ENCODE measurements at regions not wholly inside any gene's neighbourhood (a gene's known extent, or its start where the extent isn't known, plus 50 kb on each side); places are given as distances from the start of the nearest gene placed in this dataset.

DNA sequence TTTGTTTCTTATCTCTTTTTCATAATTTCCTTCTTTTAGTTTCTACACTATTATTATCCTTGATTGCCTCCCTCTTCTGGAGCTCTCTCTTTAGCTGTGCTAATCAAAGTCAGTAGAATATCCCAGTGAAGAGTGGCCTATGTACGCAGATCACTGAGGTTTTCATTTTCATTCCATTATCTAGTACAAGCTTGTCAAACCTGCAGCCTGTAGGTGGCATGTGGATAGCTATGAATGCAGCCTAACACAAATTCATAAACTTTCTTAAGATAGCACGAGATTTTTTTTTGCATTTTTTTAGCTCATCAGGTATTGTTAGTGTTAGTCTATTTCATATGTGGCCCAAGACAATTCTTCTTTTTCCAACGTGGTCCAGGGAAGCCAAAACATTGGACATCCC lies 825.7 kb upstream of the MAP3K7 start:
- H3K4me3 Mint-ChIP-seq = no peak overlapping the region
- ChIA-PET POLR2A (no interaction called here), CTCF (no interaction called here)
- ATAC-seq (ENCODE audit: low read depth) (no peak), DNase-seq (no peak)
- no peak overlapping the region for H3K27ac Mint-ChIP-seq
- no peaks in the 10 kb centered on the region for H3K27me3 Mint-ChIP-seq
- H3K9me3 Mint-ChIP-seq = peaks cover 10% of the 10 kb centered on the region
- H3K4me1 Mint-ChIP-seq = no peaks in the 10 kb centered on the region
- no peaks in the 10 kb centered on the region for H3K36me3 Mint-ChIP-seq (ENCODE audit: low read depth)
- intact Hi-C loops (cut with micrococcal nuclease) = no loop called here
- TF ChIP-seq, protein P1, sequence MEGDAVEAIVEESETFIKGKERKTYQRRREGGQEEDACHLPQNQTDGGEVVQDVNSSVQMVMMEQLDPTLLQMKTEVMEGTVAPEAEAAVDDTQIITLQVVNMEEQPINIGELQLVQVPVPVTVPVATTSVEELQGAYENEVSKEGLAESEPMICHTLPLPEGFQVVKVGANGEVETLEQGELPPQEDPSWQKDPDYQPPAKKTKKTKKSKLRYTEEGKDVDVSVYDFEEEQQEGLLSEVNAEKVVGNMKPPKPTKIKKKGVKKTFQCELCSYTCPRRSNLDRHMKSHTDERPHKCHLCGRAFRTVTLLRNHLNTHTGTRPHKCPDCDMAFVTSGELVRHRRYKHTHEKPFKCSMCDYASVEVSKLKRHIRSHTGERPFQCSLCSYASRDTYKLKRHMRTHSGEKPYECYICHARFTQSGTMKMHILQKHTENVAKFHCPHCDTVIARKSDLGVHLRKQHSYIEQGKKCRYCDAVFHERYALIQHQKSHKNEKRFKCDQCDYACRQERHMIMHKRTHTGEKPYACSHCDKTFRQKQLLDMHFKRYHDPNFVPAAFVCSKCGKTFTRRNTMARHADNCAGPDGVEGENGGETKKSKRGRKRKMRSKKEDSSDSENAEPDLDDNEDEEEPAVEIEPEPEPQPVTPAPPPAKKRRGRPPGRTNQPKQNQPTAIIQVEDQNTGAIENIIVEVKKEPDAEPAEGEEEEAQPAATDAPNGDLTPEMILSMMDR (IDR thresholded peaks at IDR 0.05) = no peak

DNA sequence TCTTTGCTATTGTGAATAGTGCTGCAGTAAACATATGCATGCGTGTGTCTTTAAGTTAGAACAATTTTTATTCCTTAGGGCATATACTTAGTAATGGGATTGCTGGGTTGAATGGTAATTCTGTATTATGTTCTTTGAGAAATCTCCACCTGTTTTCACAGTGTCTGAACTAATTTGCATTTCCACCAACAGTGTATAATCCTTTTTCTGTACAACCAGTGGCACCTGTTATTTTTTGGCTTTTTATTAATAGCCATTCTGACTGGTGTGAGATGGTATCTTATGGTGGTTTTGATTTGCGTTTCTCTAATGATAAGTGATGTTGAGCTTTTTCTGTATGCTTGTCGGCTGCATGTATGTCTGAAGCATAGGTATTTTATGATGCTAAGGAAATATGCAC lies 820.8 kb upstream of the MAP3K7 start:
- ChIA-PET CTCF (no interaction called here), POLR2A (no interaction called here)
- TF ChIP-seq, protein P1 (IDR thresholded peaks at IDR 0.05) = no peak
- H3K36me3 Mint-ChIP-seq (ENCODE audit: low read depth) = no peaks in the 10 kb centered on the region
- H3K27me3 Mint-ChIP-seq = no peaks in the 10 kb centered on the region
- intact Hi-C loops (cut with micrococcal nuclease) = no loop called here
- H3K4me1 Mint-ChIP-seq = no peaks in the 10 kb centered on the region
- DNase-seq = no peak
- no peak for ATAC-seq (ENCODE audit: low read depth)
- no peak overlapping the region for H3K4me3 Mint-ChIP-seq
- H3K9me3 Mint-ChIP-seq = peaks cover 11% of the 10 kb centered on the region
- H3K27ac Mint-ChIP-seq = no peak overlapping the region

DNA sequence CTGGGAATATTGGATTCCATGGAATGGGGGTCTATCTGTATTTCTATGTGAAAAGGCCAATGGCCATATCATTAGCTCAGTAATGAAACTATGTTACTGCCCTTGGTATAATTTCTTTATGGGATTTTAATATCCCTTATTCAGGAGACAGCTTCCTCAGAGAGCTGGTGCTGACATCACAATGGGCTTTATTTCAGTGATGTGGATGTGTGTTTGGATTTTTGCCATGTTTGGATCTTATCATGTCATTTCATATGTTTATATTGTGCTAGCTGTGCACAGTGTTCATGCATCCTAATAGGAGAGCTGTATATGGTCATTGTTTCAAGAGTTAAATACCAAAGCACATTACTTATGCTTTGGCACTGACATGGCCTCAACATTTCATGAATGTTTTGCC lies 806.1 kb upstream of the MAP3K7 start:
- no peaks in the 10 kb centered on the region for H3K36me3 Mint-ChIP-seq (ENCODE audit: low read depth)
- no peak for ATAC-seq (ENCODE audit: low read depth)

DNA sequence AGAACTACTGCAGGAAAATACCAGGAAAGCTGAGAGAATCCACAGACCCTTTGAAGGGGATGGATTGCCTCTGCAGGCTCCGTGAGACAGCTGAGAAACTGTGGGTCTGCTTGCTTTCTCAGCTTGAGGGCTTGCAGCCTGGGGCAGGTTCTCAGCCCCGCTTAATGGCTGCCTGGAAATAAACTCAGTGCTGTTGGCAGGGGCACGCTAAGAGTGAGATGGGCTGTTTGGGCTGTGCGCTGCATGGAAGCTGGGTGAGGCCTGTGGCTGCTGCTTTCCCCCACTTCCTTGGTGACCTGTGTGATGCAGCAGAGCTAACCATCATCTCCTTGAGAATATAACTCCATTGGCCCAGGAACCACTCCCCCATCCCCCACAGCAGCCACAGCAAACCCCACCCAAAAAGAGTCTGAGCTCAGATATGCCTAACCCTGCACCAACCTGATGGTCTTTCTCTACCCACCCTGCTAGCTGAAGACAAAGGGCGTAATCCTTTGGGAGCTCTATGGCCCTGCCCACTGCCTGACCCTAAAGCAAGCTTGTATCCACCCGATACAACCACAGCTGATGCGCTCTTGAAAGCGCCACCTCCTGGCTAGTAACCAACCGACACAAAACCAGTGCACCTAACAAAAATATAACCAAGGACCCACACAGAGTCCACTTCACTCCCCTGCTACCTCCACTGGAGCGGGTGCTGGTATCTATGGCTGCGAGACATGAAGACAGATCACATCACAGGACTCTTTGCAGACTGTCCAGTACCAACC lies 800.6 kb upstream of the MAP3K7 start:
- DNase-seq (no peak), ATAC-seq (ENCODE audit: low read depth) (no peak)
- CTCF ChIA-PET = no interaction called here
- Mint-ChIP-seq H3K9me3 (peaks cover 7% of the 10 kb centered on the region), H3K27me3 (no peaks in the 10 kb centered on the region), H3K4me1 (no peaks in the 10 kb centered on the region), H3K36me3 (ENCODE audit: low read depth) (no peaks in the 10 kb centered on the region), H3K27ac (no peak overlapping the region), H3K4me3 (no peak overlapping the region)
- TF ChIP-seq, protein P1 (IDR thresholded peaks at IDR 0.05) = no peak
- POLR2A ChIA-PET = no interaction called here
- intact Hi-C loops (cut with micrococcal nuclease) = no loop called here

More for the DNA sequence above, 806.1 kb upstream of the MAP3K7 start:
- Mint-ChIP-seq H3K27ac (no peak overlapping the region), H3K4me3 (no peak overlapping the region), H3K27me3 (no peaks in the 10 kb centered on the region), H3K4me1 (no peaks in the 10 kb centered on the region), H3K9me3 (peaks cover 13% of the 10 kb centered on the region)
- TF ChIP-seq, protein P1 (IDR thresholded peaks at IDR 0.05) = no peak
- no peak for DNase-seq
- ChIA-PET POLR2A (no interaction called here), CTCF (no interaction called here)
- intact Hi-C loops (cut with micrococcal nuclease) = no loop called here

DNA sequence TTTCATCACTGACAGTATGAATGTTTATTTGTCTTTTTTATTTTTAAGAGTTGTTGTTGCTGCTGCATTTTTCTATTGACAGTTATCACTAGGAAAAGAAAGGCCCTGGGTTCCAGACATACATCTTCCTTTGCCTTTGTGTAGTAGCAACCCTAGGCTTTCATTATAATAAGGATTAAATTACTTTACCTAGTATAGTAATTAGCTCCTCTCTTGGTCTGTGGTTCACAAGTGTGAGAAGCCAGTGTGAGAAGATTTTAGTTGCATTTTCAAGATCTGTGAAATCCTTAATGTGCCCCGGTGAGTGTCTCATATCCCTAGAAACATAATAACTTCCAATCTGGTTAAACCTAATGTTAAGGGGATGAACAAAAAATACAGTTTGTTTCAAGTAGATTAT lies 799.3 kb upstream of the MAP3K7 start:
- H3K9me3 Mint-ChIP-seq = peaks cover 7% of the 10 kb centered on the region
- ChIA-PET POLR2A (no interaction called here), CTCF (no interaction called here)
- TF ChIP-seq, protein P1 (IDR thresholded peaks at IDR 0.05) = no peak
- H3K27ac Mint-ChIP-seq = no peak overlapping the region
- no peaks in the 10 kb centered on the region for H3K36me3 Mint-ChIP-seq (ENCODE audit: low read depth)
- H3K4me3 Mint-ChIP-seq = no peak overlapping the region
- intact Hi-C loops (cut with micrococcal nuclease) = no loop called here
- H3K27me3 Mint-ChIP-seq = no peaks in the 10 kb centered on the region
- DNase-seq (no peak), ATAC-seq (ENCODE audit: low read depth) (no peak)
- H3K4me1 Mint-ChIP-seq = no peaks in the 10 kb centered on the region

All from activated B cell treated with CpG ODN at 0.5 μM for 24 hours (primary cell).